Right lobe of liver (tissue), 6 donors: ENCODE measurements at regions not wholly inside any gene's neighbourhood (a gene's known extent, or its start where the extent isn't known, plus 50 kb on each side); places are given as distances from the start of the nearest gene placed in this dataset.
A peak's percentile ranks its signal among the peaks of the same experiment; 100 is the strongest.

Source experiments
- ATAC-seq, 4 donors: fragments of 200-7000 bp; cut with Tn5 transposase; one replicate each; pipeline ENCODE4 v1.9.1; 2020; ENCODE audit warnings: mild to moderate bottlenecking in 4 of 4, moderate library complexity in 4 of 4
- DNase-seq, 3 donors: peaks; one replicate each; pipeline ENCODE4 v3.0.0-alpha.2; 2020
- H3K27ac ChIP-seq, 3 donors: fragments of 200-600 bp; one replicate each; pipeline ENCODE4 v1.8.0; 2022
- H3K27me3 ChIP-seq, 2 donors: fragments of 200-600 bp; one replicate each; pipeline ENCODE4 v1.8.0; 2022
- H3K36me3 ChIP-seq, 4 donors: fragments of 200-600 bp; sonication (generic) in 1 of 4; one replicate each; pipeline versions ENCODE4 v1.5.1 to v1.8.0; 2017 to 2022; ENCODE audit warnings: control low read depth in 1 of 4
- H3K4me1 ChIP-seq, 4 donors: fragments of 200-600 bp; sonication (generic) in 1 of 4; one replicate each; pipeline versions ENCODE4 v1.5.1 to v1.8.0; 2017 to 2022; ENCODE audit warnings: control low read depth in 1 of 4
- H3K4me3 ChIP-seq, 3 donors: fragments of 200-600 bp; one replicate each; pipeline ENCODE4 v1.8.0; 2022
- H3K9me3 ChIP-seq, 4 donors: fragments of 200-600 bp; sonication (generic) in 1 of 4; one replicate each; pipeline versions ENCODE4 v1.5.1 to v1.8.0; 2017 to 2022; ENCODE audit warnings: control low read depth in 1 of 4
- CTCF ChIP-seq, 4 donors: fragments of 200-600 bp in 3 of 4; fragments of 450-650 bp in 1 of 4; IDR thresholded peaks; one replicate each; pipeline versions ENCODE4 v1.5.1 to v1.8.0; 2016 to 2022; ENCODE audit warnings: antibody characterized with exemption in 4 of 4, mild to moderate bottlenecking in 2 of 4
- POLR2A ChIP-seq: fragments of 450-650 bp; IDR thresholded peaks from one replicate; pipeline ENCODE4 v1.6.1; 2017; ENCODE audit warnings: antibody characterized with exemption, mild to moderate bottlenecking
- WGBS: methylation state at CpG from one replicate; pipeline ENCODE4 v1.1.6; 2018; ENCODE audit warnings: low coverage, low lambda C conversion rate; ENCODE audit not compliant: insufficient coverage; ENCODE audit errors: missing lambda C conversion rate; 5-methylcytosine and 5-hydroxymethylcytosine counted together
- intact Hi-C, 2 donors: fragments of 100-400 bp; cut with DNase I; formaldehyde crosslinking; loops; one replicate each; pipeline versions ENCODE4 v1.11.2 to v1.14.1; 2022
- donor health status: DM: no; HTN: yes; CAD: no.
- donor health status: DM: no; HTN: no; CAD: no.
- donor health status: DM: no; HTN: no; CAD: no.
- donor health status: DM: no; HTN: yes; CAD: no.
- donor health status: DM: no; HTN: yes; CAD: no.

- no peaks in the 10 kb centered on the region for H3K27me3 ChIP-seq
- DNase-seq, result no peak
- ATAC-seq, result no peak
- 52% methylated on average over 2 of the region's 4 CpGs for WGBS
- H3K4me3 ChIP-seq, result no peak overlapping the region
- H3K27ac ChIP-seq, result no peak overlapping the region
- no peak for TF ChIP-seq POLR2A
- no peak for TF ChIP-seq CTCF (IDR thresholded peaks at IDR 0.05)
- intact Hi-C loops, result no loop called here
- no peaks in the 10 kb centered on the region for H3K9me3 ChIP-seq
- H3K36me3 ChIP-seq, result no peaks in the 10 kb centered on the region
- no peaks in the 10 kb centered on the region for H3K4me1 ChIP-seq
These were observed 817.5 kb downstream of the NXPH1 start for GRCh38 chr7:9250876-9251275.

GRCh38 chr7:9264395-9264794 lies 831.0 kb downstream of the NXPH1 start:
- Histone ChIP-seq H3K4me3 (no peak overlapping the region), H3K36me3 (no peaks in the 10 kb centered on the region), H3K4me1 (no peaks in the 10 kb centered on the region), H3K27me3 (no peaks in the 10 kb centered on the region), H3K9me3 (no peaks in the 10 kb centered on the region), H3K27ac (no peak overlapping the region)
- WGBS, result 29% methylated on average over 3 of the region's 3 CpGs
- intact Hi-C loops, result no loop called here
- TF ChIP-seq CTCF (IDR thresholded peaks at IDR 0.05) (peak in 1 of 4 donors; percentile 14), POLR2A (no peak)
- ATAC-seq, result no peak
- DNase-seq, result no peak

GRCh38 chr7:9280088-9280487 lies 846.7 kb downstream of the NXPH1 start:
- Histone ChIP-seq H3K36me3 (no peaks in the 10 kb centered on the region), H3K9me3 (no peaks in the 10 kb centered on the region), H3K4me3 (no peak overlapping the region), H3K27ac (no peak overlapping the region), H3K27me3 (no peaks in the 10 kb centered on the region), H3K4me1 (no peaks in the 10 kb centered on the region)
- TF ChIP-seq POLR2A (no peak), CTCF (IDR thresholded peaks at IDR 0.05) (no peak)
- DNase-seq (no peak), ATAC-seq (no peak)
- intact Hi-C loops, result no loop called here

GRCh38 chr7:9283246-9283645 lies 849.8 kb downstream of the NXPH1 start:
- DNase-seq (no peak), ATAC-seq (no peak)
- TF ChIP-seq CTCF (IDR thresholded peaks at IDR 0.05) (no peak), POLR2A (no peak)
- H3K4me3 ChIP-seq, result no peak overlapping the region
- no peaks in the 10 kb centered on the region for H3K27me3 ChIP-seq
- H3K4me1 ChIP-seq, result no peaks in the 10 kb centered on the region
- no peak overlapping the region for H3K27ac ChIP-seq
- no peaks in the 10 kb centered on the region for H3K9me3 ChIP-seq
- intact Hi-C loops, result no loop called here
- 61% methylated on average over 2 of the region's 2 CpGs for WGBS
- H3K36me3 ChIP-seq, result no peaks in the 10 kb centered on the region

- DNase-seq (no peak), ATAC-seq (no peak)
- H3K27ac ChIP-seq, result no peak overlapping the region
- no peaks in the 10 kb centered on the region for H3K27me3 ChIP-seq
- H3K4me1 ChIP-seq, result no peaks in the 10 kb centered on the region
- TF ChIP-seq CTCF (IDR thresholded peaks at IDR 0.05) (no peak), POLR2A (no peak)
- H3K36me3 ChIP-seq, result no peaks in the 10 kb centered on the region
- intact Hi-C loops, result no loop called here
- WGBS, result 74% methylated on average over 4 of the region's 4 CpGs
- H3K9me3 ChIP-seq, result no peaks in the 10 kb centered on the region
- no peak overlapping the region for H3K4me3 ChIP-seq
These were observed 869.0 kb downstream of the NXPH1 start for GRCh38 chr7:9302436-9302835.
